Cardiac muscle cell (in vitro differentiated cells and primary cell): ENCODE measurements at regions not wholly inside any gene's neighbourhood (a gene's known extent, or its start where the extent isn't known, plus 50 kb on each side); places are given as distances from the start of the nearest gene placed in this dataset.
A peak's percentile ranks its signal among the peaks of the same experiment; 100 is the strongest.

Experiments used
- DNase-seq, 2 donors: peaks; one replicate each; pipeline versions ENCODE4 v3.0.0 to v3.0.0-alpha.2; 2010 to 2017; ENCODE audit warnings: low read depth in 1 of 2, low spot score in 1 of 2
- H3K27ac ChIP-seq: fragments of 200-600 bp; sonication (generic); 2 replicates; pipeline ENCODE4 v1.5.1; 2016
- H3K27me3 ChIP-seq: fragments of 200-600 bp; sonication (generic); 2 replicates; pipeline ENCODE4 v1.6.0; 2016; ENCODE audit warnings: control low read depth
- H3K36me3 ChIP-seq: fragments of 200-600 bp; sonication (generic); 2 replicates; pipeline ENCODE4 v1.5.1; 2016; ENCODE audit warnings: control low read depth
- H3K4me1 ChIP-seq: fragments of 200-600 bp; sonication (generic); 2 replicates; pipeline ENCODE4 v1.8.1; 2017; ENCODE audit warnings: low read depth, mild to moderate bottlenecking, mixed run types
- H3K4me3 ChIP-seq: fragments of 200-600 bp; sonication (generic); 2 replicates; pipeline ENCODE4 v1.5.1; 2016; ENCODE audit warnings: mild to moderate bottlenecking
- H3K9me3 ChIP-seq: fragments of 200-600 bp; sonication (generic); 2 replicates; pipeline ENCODE4 v1.5.1; 2017; ENCODE audit warnings: low read depth, mild to moderate bottlenecking, control low read depth
- TF ChIP-seq, protein P1 (sequence below): IDR thresholded peaks from 2 replicates; pipeline ENCODE4 v1.5.1; 2012; ENCODE audit warnings: low read depth, mild to moderate bottlenecking, low read length

GRCh38 chr12:94718114-94718513 lies 67.8 kb upstream of the TMCC3 start:
- Histone ChIP-seq H3K9me3 (no peaks in the 10 kb centered on the region), H3K36me3 (no peaks in the 10 kb centered on the region), H3K4me3 (no peak overlapping the region), H3K27ac (peak overlapping the region; percentile 56), H3K27me3 (no peaks in the 10 kb centered on the region), H3K4me1 (peaks cover 8% of the 10 kb centered on the region)
- DNase-seq = peak; percentile 25 to 42
- TF ChIP-seq, protein P1, sequence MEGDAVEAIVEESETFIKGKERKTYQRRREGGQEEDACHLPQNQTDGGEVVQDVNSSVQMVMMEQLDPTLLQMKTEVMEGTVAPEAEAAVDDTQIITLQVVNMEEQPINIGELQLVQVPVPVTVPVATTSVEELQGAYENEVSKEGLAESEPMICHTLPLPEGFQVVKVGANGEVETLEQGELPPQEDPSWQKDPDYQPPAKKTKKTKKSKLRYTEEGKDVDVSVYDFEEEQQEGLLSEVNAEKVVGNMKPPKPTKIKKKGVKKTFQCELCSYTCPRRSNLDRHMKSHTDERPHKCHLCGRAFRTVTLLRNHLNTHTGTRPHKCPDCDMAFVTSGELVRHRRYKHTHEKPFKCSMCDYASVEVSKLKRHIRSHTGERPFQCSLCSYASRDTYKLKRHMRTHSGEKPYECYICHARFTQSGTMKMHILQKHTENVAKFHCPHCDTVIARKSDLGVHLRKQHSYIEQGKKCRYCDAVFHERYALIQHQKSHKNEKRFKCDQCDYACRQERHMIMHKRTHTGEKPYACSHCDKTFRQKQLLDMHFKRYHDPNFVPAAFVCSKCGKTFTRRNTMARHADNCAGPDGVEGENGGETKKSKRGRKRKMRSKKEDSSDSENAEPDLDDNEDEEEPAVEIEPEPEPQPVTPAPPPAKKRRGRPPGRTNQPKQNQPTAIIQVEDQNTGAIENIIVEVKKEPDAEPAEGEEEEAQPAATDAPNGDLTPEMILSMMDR = no peak

DNA sequence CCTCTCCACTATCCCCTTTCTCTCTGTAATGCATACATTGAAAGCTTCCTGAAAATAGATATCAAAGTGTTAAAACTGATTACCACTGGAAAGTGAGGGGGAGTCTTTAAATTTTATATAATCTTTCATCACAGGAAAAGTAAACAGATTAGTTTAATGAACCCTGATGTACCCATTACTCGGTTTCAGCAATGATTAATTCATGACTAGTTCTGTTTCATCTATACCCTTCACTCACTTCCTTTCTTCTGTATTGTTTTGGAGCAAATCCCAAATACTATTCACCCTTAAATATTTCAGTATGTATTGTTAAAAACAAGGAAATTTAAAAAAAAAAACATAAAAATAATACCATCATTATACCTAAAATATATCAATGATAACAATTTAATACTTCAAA lies 67.3 kb upstream of the TMCC3 start:
- Histone ChIP-seq H3K4me3 (no peak overlapping the region), H3K36me3 (no peaks in the 10 kb centered on the region), H3K4me1 (peaks cover 8% of the 10 kb centered on the region), H3K9me3 (no peaks in the 10 kb centered on the region), H3K27me3 (no peaks in the 10 kb centered on the region), H3K27ac (no peak overlapping the region)
- DNase-seq = no peak
- TF ChIP-seq, protein P1 = no peak

GRCh38 chr12:94717108-94717507 lies 66.8 kb upstream of the TMCC3 start:
- Histone ChIP-seq H3K27me3 (no peaks in the 10 kb centered on the region), H3K9me3 (no peaks in the 10 kb centered on the region), H3K27ac (no peak overlapping the region), H3K4me3 (no peak overlapping the region), H3K36me3 (no peaks in the 10 kb centered on the region), H3K4me1 (peaks cover 8% of the 10 kb centered on the region)
- TF ChIP-seq, protein P1 = no peak
- DNase-seq = no peak

DNA sequence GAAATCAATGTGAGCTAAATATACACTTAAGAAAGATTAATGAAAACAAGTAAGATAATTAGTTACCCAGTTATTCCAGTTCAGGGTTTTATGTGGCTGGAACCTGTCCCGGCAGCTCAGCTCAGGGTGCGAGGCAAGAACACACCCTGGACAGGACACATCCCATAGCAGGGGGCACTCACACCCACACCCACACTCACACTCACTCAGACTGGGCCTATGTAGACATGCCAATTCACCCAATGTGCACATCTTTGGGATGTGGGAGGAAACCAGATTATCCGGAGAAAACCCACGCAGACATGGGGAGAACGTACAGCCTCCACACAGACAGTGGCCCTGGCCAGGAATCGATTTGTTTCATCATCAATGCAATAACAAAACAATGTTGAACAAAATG lies 66.0 kb upstream of the TMCC3 start:
- H3K27ac ChIP-seq = no peak overlapping the region
- DNase-seq = no peak
- H3K9me3 ChIP-seq = no peaks in the 10 kb centered on the region
- H3K4me3 ChIP-seq = no peak overlapping the region
- no peaks in the 10 kb centered on the region for H3K27me3 ChIP-seq
- H3K36me3 ChIP-seq = no peaks in the 10 kb centered on the region
- TF ChIP-seq, protein P1 = no peak
- peaks cover 8% of the 10 kb centered on the region for H3K4me1 ChIP-seq

- H3K27me3 ChIP-seq = no peaks in the 10 kb centered on the region
- DNase-seq = peak in 1 of 2 donors; percentile 32
- H3K4me1 ChIP-seq = peaks cover 8% of the 10 kb centered on the region
- TF ChIP-seq, protein P1 = no peak
- no peak overlapping the region for H3K4me3 ChIP-seq
- no peaks in the 10 kb centered on the region for H3K9me3 ChIP-seq
- no peak overlapping the region for H3K27ac ChIP-seq
- no peaks in the 10 kb centered on the region for H3K36me3 ChIP-seq
Observed at GRCh38 chr12:94714378-94715114, 64.2 kb upstream of the TMCC3 start.
